ENCODE measurements at regions not wholly inside any gene's neighbourhood (a gene's known extent, or its start where the extent isn't known, plus 50 kb on each side); places are given as distances from the start of the nearest gene placed in this dataset.

DNA sequence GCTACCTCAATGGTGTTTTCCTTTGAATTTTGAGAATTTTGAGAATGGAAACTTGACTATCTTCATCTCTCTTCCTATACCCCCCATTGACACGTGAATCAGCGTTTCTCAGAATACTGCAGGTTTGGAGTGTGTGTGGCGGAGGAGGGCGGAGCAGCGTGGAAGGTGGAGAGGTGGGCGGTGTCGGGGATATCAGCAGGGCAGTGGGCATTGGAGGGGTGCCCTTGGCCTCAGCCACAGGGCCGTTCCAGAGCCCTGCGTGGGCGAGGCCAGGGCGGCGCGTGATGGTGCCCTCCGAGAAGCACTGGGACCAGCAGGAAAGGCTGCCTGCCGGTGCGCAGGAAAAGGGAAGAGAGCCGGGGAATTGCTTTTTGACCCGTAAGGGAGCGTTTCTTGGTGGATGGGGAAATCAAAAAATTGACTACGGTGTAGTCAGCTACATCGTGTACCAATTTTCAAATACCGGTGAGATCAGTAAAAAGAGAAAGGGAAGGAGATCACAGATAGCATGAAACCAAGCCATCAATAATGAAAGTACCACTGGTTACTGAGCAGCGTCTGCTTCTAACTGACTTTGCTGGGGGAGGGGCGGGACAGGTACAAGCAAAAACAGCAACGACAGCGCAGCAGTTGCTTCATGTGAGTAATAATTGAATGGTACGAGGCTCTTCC, 82.7 kb upstream of the DUSP22 start:
- intact Hi-C loops (cut with micrococcal nuclease): no loop called here
- no peak for TF ChIP-seq JUND (IDR thresholded peaks at IDR 0.05)
- no peak for TF ChIP-seq EZH2phosphoT487 (IDR thresholded peaks at IDR 0.05; ENCODE audit: borderline replicate concordance)
- TF ChIP-seq EGR1 (IDR thresholded peaks at IDR 0.05; ENCODE audit: low read depth): no peak
- no peak for TF ChIP-seq POLR2AphosphoS5 (IDR thresholded peaks at IDR 0.05; ENCODE audit: low read depth, low read length)
- no peak for TF ChIP-seq CEBPB (IDR thresholded peaks at IDR 0.05; ENCODE audit: low read depth)
- TF ChIP-seq, protein P1, sequence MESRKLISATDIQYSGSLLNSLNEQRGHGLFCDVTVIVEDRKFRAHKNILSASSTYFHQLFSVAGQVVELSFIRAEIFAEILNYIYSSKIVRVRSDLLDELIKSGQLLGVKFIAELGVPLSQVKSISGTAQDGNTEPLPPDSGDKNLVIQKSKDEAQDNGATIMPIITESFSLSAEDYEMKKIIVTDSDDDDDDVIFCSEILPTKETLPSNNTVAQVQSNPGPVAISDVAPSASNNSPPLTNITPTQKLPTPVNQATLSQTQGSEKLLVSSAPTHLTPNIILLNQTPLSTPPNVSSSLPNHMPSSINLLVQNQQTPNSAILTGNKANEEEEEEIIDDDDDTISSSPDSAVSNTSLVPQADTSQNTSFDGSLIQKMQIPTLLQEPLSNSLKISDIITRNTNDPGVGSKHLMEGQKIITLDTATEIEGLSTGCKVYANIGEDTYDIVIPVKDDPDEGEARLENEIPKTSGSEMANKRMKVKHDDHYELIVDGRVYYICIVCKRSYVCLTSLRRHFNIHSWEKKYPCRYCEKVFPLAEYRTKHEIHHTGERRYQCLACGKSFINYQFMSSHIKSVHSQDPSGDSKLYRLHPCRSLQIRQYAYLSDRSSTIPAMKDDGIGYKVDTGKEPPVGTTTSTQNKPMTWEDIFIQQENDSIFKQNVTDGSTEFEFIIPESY (IDR thresholded peaks at IDR 0.05; ENCODE audit: extremely low read depth, insufficient replicate concordance, low read length): no peak
- no peak for TF ChIP-seq FOSL1 (IDR thresholded peaks at IDR 0.05; ENCODE audit: low read depth)
- peaks cover 0 to 4% of the 10 kb centered on the region in 2 experiments; a peak in 1 of 4 replicates for H3K9me3 ChIP-seq (ENCODE audit: control insufficient read depth in 1 of 2, insufficient read depth in 1 of 2, low read depth in 1 of 2, low read length in 2 of 2)
- H3K4me2 ChIP-seq (ENCODE audit: low read length): no peak overlapping the region
- H4K20me1 ChIP-seq (ENCODE audit: insufficient read depth): no peaks in the 10 kb centered on the region
- no peak overlapping the region for H3K9ac ChIP-seq (ENCODE audit: low read length)
- DNase-seq (ENCODE audit: low read depth, low spot score): no peak
- BruUV-seq (replicated peaks): no TSS peak
- no peak overlapping the region for H3K4me3 ChIP-seq (replicated peaks in 1 of 2; ENCODE audit: low read depth in 1 of 2, low read length in 2 of 2)
- ChIA-PET RAD21 (ENCODE audit: low non-redundant PET in 1 of 2, low total read pairs in 2 of 2, uncharacterized antibody in 2 of 2, unreplicated experiment in 2 of 2) (no interaction called here), POLR2A (no interaction called here), CTCF (no interaction called here)
- H3K9me2 ChIP-seq (ENCODE audit: insufficient read depth): no peaks in the 10 kb centered on the region
- no peak overlapping the region for H2AFZ ChIP-seq (ENCODE audit: low read depth, low read length, poor library complexity, severe bottlenecking)
- H3K36me3 ChIP-seq (ENCODE audit: control insufficient read depth in 1 of 2, insufficient read depth in 2 of 2, low read length in 2 of 2): no peaks in the 10 kb centered on the region
- no peaks in the 10 kb centered on the region for H3K79me2 ChIP-seq (ENCODE audit: insufficient read depth, low read length)
- peaks cover 16% of the 10 kb centered on the region for H3K27me3 ChIP-seq (ENCODE audit: insufficient read depth, low read length)
- no peak for ATAC-seq
- H3K27ac ChIP-seq (ENCODE audit: low read depth, low read length): no peak overlapping the region
- no peaks in the 10 kb centered on the region for H3K4me1 ChIP-seq (ENCODE audit: control insufficient read depth in 1 of 2, insufficient read depth in 2 of 2, low read length in 2 of 2)

- RAD21 ChIA-PET (ENCODE audit: low non-redundant PET in 1 of 2, low total read pairs in 2 of 2, uncharacterized antibody in 2 of 2, unreplicated experiment in 2 of 2): no interaction called here
- peaks cover 16% of the 10 kb centered on the region for H3K27me3 ChIP-seq (ENCODE audit: insufficient read depth, low read length)
- intact Hi-C loops (cut with micrococcal nuclease): no loop called here
- CTCF ChIA-PET: no interaction called here
- H3K4me2 ChIP-seq (ENCODE audit: low read length): no peak overlapping the region
- POLR2A ChIA-PET: no interaction called here
- no peak overlapping the region for H3K9ac ChIP-seq (ENCODE audit: low read length)
- no TSS peak for BruUV-seq (replicated peaks)
- ATAC-seq (no peak), DNase-seq (ENCODE audit: low read depth, low spot score) (no peak)
- peaks cover 0 to 4% of the 10 kb centered on the region in 2 experiments; a peak in 1 of 4 replicates for H3K9me3 ChIP-seq (ENCODE audit: control insufficient read depth in 1 of 2, insufficient read depth in 1 of 2, low read depth in 1 of 2, low read length in 2 of 2)
- no peak overlapping the region for H3K27ac ChIP-seq (ENCODE audit: low read depth, low read length)
- H3K36me3 ChIP-seq (ENCODE audit: control insufficient read depth in 1 of 2, insufficient read depth in 2 of 2, low read length in 2 of 2): no peaks in the 10 kb centered on the region
- H2AFZ ChIP-seq (ENCODE audit: low read depth, low read length, poor library complexity, severe bottlenecking): no peak overlapping the region
- H3K79me2 ChIP-seq (ENCODE audit: insufficient read depth, low read length): no peaks in the 10 kb centered on the region
- no peaks in the 10 kb centered on the region for H4K20me1 ChIP-seq (ENCODE audit: insufficient read depth)
- H3K4me1 ChIP-seq (ENCODE audit: control insufficient read depth in 1 of 2, insufficient read depth in 2 of 2, low read length in 2 of 2): no peaks in the 10 kb centered on the region
- H3K4me3 ChIP-seq (replicated peaks in 1 of 2; ENCODE audit: low read depth in 1 of 2, low read length in 2 of 2): no peak overlapping the region
- no peaks in the 10 kb centered on the region for H3K9me2 ChIP-seq (ENCODE audit: insufficient read depth)
- TF ChIP-seq SIN3A (IDR thresholded peaks at IDR 0.05; ENCODE audit: low read depth) (no peak), EZH2phosphoT487 (IDR thresholded peaks at IDR 0.05; ENCODE audit: borderline replicate concordance) (no peak), ELF1 (IDR thresholded peaks at IDR 0.05; ENCODE audit: borderline replicate concordance, low read depth) (no peak), CBX3 (IDR thresholded peaks at IDR 0.05; ENCODE audit: low read depth) (no peak), ZFX (IDR thresholded peaks at IDR 0.05) (no peak), POLR2A (IDR thresholded peaks at IDR 0.05; ENCODE audit: borderline replicate concordance, extremely low read depth, insufficient read depth, insufficient read length) (no peak), SRF (IDR thresholded peaks at IDR 0.05; ENCODE audit: low read depth) (no peak), MAX (IDR thresholded peaks at IDR 0.05) (no peak), TCF7L2 (IDR thresholded peaks at IDR 0.05; ENCODE audit: borderline replicate concordance, extremely low read depth, insufficient read depth, insufficient read length) (no peak), JUND (IDR thresholded peaks at IDR 0.05) (no peak), EZH2 (IDR thresholded peaks at IDR 0.05) (no peak)
- TF ChIP-seq, protein P2, sequence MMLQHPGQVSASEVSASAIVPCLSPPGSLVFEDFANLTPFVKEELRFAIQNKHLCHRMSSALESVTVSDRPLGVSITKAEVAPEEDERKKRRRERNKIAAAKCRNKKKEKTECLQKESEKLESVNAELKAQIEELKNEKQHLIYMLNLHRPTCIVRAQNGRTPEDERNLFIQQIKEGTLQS (IDR thresholded peaks at IDR 0.05): no peak
- TF ChIP-seq, protein P1 (IDR thresholded peaks at IDR 0.05; ENCODE audit: extremely low read depth, insufficient replicate concordance, low read length): no peak
Observed at GRCh38 chr6:210104-210456, 82.2 kb upstream of the DUSP22 start.

Measured in HCT116 (cell line).